ENCODE measurements at regions not wholly inside any gene's neighbourhood (a gene's known extent, or its start where the extent isn't known, plus 50 kb on each side); places are given as distances from the start of the nearest gene placed in this dataset.
"Not testable (repeated sequence)": the region's sequence is repeated elsewhere in the genome, so short reads cannot be mapped to it uniquely, and the experiment has no call there.

DNA sequence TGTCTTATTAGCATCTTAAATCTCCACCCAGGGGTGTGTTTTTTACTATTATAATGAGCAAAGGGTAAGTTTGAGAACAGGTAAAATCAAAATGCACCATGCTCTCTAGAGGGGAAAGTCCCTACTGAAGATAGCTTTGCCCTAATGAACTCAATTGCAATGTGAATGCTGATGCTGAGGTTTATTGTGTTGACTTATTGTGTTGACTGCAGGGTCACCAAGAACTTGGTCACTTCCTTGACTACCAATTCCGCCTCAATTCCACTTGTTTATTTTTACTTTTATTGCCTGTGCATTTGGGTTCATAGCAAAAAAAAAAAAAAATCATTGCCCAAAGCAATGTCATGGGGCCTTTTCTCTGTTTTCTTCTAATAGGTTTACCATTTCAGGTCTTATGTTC is 67.7 kb upstream of the SRD5A3 start:
- TF ChIP-seq CTCF (IDR thresholded peaks at IDR 0.05; ENCODE audit: unreplicated experiment), result no peak
- H3K4me3 Mint-ChIP-seq (ENCODE audit: low read depth, unreplicated experiment), result no peak overlapping the region
- peaks cover 6% of the 10 kb centered on the region for H3K9me3 Mint-ChIP-seq (ENCODE audit: low read depth, unreplicated experiment)
- CTCF ChIA-PET, result no interaction called here
- intact Hi-C loops (cut with micrococcal nuclease; ENCODE audit: unreplicated experiment), result no loop called here
- peaks cover 19% of the 10 kb centered on the region for H3K27me3 Mint-ChIP-seq (ENCODE audit: unreplicated experiment)
- H3K36me3 Mint-ChIP-seq (ENCODE audit: insufficient read depth, unreplicated experiment), result no peaks in the 10 kb centered on the region
- no peak for DNase-seq
- H3K27ac Mint-ChIP-seq (ENCODE audit: unreplicated experiment), result no peak overlapping the region
- BruUV-seq (replicated peaks), result no TSS peak
- H3K4me1 Mint-ChIP-seq (ENCODE audit: low read depth, unreplicated experiment), result no peaks in the 10 kb centered on the region

- CTCF ChIA-PET; H3K4me1 Mint-ChIP-seq (ENCODE audit: low read depth, unreplicated experiment); DNase-seq; H3K36me3 Mint-ChIP-seq (ENCODE audit: insufficient read depth, unreplicated experiment); H3K4me3 Mint-ChIP-seq (ENCODE audit: low read depth, unreplicated experiment); BruUV-seq (replicated peaks); H3K27me3 Mint-ChIP-seq (ENCODE audit: unreplicated experiment); intact Hi-C loops (cut with micrococcal nuclease; ENCODE audit: unreplicated experiment); H3K27ac Mint-ChIP-seq (ENCODE audit: unreplicated experiment); H3K9me3 Mint-ChIP-seq (ENCODE audit: low read depth, unreplicated experiment): not testable (repeated sequence)
These were observed 65.6 kb upstream of the SRD5A3 start for GRCh38 chr4:55280474-55280873.

DNA sequence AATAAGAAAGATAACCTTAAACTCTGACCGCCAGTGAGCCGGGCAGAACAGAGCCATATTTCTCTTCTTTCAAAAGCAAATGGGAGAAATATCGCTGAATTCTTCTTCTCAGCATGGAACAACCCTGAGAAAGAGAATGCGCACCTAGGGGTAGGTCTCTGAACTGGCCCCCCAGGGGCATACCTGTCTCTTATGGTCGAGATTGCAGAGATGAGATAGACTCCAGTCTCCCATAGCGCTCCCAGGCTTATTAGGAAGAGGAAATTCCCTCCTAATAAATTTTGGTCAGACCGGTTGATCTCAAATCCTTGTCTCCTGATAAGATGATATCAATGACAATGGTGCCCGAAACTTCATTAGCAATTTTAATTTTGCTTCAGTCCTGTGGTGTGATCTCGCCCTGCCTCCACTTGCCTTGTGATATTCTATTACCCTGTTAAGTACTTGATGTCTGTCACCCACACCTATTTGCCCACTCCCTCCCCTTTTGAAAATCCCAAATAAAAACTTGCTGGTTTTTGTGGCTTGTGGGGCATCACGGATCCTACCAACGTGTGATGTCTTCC is 64.8 kb upstream of the SRD5A3 start:
- intact Hi-C loops (cut with micrococcal nuclease; ENCODE audit: unreplicated experiment); H3K27ac Mint-ChIP-seq (ENCODE audit: unreplicated experiment); H3K9me3 Mint-ChIP-seq (ENCODE audit: low read depth, unreplicated experiment): not testable (repeated sequence)

GRCh38 chr4:55284331-55284730 is 61.7 kb upstream of the SRD5A3 start:
- Mint-ChIP-seq H3K36me3 (ENCODE audit: insufficient read depth, unreplicated experiment) (no peaks in the 10 kb centered on the region), H3K4me3 (ENCODE audit: low read depth, unreplicated experiment) (no peak overlapping the region), H3K27ac (ENCODE audit: unreplicated experiment) (no peak overlapping the region), H3K27me3 (ENCODE audit: unreplicated experiment) (no peaks in the 10 kb centered on the region), H3K4me1 (ENCODE audit: low read depth, unreplicated experiment) (no peaks in the 10 kb centered on the region), H3K9me3 (ENCODE audit: low read depth, unreplicated experiment) (peaks cover 9% of the 10 kb centered on the region)
- CTCF ChIA-PET, result no interaction called here
- BruUV-seq (replicated peaks), result no TSS peak
- intact Hi-C loops (cut with micrococcal nuclease; ENCODE audit: unreplicated experiment), result no loop called here
- TF ChIP-seq CTCF (IDR thresholded peaks at IDR 0.05; ENCODE audit: unreplicated experiment), result no peak
- no peak for DNase-seq

More for the DNA sequence above, 64.8 kb upstream of the SRD5A3 start:
- BruUV-seq (replicated peaks); DNase-seq; H3K36me3 Mint-ChIP-seq (ENCODE audit: insufficient read depth, unreplicated experiment); H3K4me1 Mint-ChIP-seq (ENCODE audit: low read depth, unreplicated experiment); H3K27me3 Mint-ChIP-seq (ENCODE audit: unreplicated experiment); CTCF ChIA-PET; H3K4me3 Mint-ChIP-seq (ENCODE audit: low read depth, unreplicated experiment): not testable (repeated sequence)

DNA sequence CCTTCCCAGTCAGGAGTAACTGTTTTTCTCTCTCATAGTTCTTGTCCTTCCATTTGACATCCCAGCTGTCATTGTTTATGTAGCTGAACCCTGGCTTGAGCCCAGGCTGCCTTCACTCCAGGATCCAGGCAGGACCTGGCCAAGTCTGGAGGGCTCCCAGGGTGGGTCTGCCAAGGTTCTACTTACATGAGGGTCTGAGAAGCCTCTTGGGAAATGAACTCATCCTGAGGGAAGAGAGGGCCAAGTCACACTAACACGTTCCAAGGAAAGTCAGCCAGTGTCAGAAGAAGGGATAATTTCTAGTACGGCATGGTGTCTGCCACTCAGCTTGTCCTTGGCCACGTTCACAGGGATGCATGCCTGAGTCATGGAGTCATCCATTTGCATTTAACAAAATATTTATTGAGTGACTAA is 54.8 kb upstream of the SRD5A3 start:
- BruUV-seq (replicated peaks), result no TSS peak
- Mint-ChIP-seq H3K4me1 (ENCODE audit: low read depth, unreplicated experiment) (no peaks in the 10 kb centered on the region), H3K27ac (ENCODE audit: unreplicated experiment) (no peak overlapping the region), H3K27me3 (ENCODE audit: unreplicated experiment) (no peaks in the 10 kb centered on the region), H3K9me3 (ENCODE audit: low read depth, unreplicated experiment) (no peaks in the 10 kb centered on the region), H3K36me3 (ENCODE audit: insufficient read depth, unreplicated experiment) (no peaks in the 10 kb centered on the region), H3K4me3 (ENCODE audit: low read depth, unreplicated experiment) (no peak overlapping the region)
- CTCF ChIA-PET, result no interaction called here
- intact Hi-C loops (cut with micrococcal nuclease; ENCODE audit: unreplicated experiment), result no loop called here
- no peak for TF ChIP-seq CTCF (IDR thresholded peaks at IDR 0.05; ENCODE audit: unreplicated experiment)
- DNase-seq, result no peak
